MCF 10A (cell line): ENCODE measurements at regions not wholly inside any gene's neighbourhood (a gene's known extent, or its start where the extent isn't known, plus 50 kb on each side); places are given as distances from the start of the nearest gene placed in this dataset.

Experiments used
- BruUV-seq: library from RNA; stranded (reverse); fragments of 400-500 nt; replicated peaks from 2 replicates; lab custom pipeline; 2021; lab: Mats Ljungman, UMichigan
- CTCF ChIA-PET: fragments of 300-600 bp; sonication (Branson Sonifier 250); formaldehyde crosslinking; extraction: SDS; loops from one replicate; lab custom pipeline; 2021; ENCODE audit warnings: antibody characterized with exemption, inconsistent platforms; lab: Yijun Ruan, JAX
- POLR2A ChIA-PET: fragments of 300-600, 350-650 bp; sonication (Branson Sonifier 250); formaldehyde crosslinking; extraction: SDS; loops from one replicate; lab custom pipeline; 2020; ENCODE audit warnings: antibody characterized with exemption, inconsistent platforms; lab: Yijun Ruan, JAX
- DNase-seq: peaks from one replicate; pipeline ENCODE4 v3.0.0-alpha.2; 2018; ENCODE audit not compliant: unreplicated experiment
- H3K27ac Mint-ChIP-seq: one replicate; pipeline ENCODE4 v1.8.0; 2022; ENCODE audit warnings: mild to moderate bottlenecking, low read depth, mixed read lengths; ENCODE audit not compliant: unreplicated experiment
- H3K27me3 Mint-ChIP-seq: one replicate; pipeline ENCODE4 v1.8.0; 2022; ENCODE audit warnings: mixed read lengths; ENCODE audit not compliant: insufficient read depth, unreplicated experiment
- H3K36me3 Mint-ChIP-seq: one replicate; pipeline ENCODE4 v1.8.0; 2022; ENCODE audit warnings: mild to moderate bottlenecking, moderate library complexity, mixed read lengths; ENCODE audit not compliant: insufficient read depth, unreplicated experiment
- H3K4me1 Mint-ChIP-seq: one replicate; pipeline ENCODE4 v1.8.0; 2022; ENCODE audit warnings: mixed read lengths; ENCODE audit not compliant: insufficient read depth, unreplicated experiment
- H3K4me3 Mint-ChIP-seq: one replicate; pipeline ENCODE4 v1.8.0; 2022; ENCODE audit warnings: mild to moderate bottlenecking, moderate library complexity, mixed read lengths; ENCODE audit not compliant: unreplicated experiment
- H3K9me3 Mint-ChIP-seq: one replicate; pipeline ENCODE4 v1.8.0; 2022; ENCODE audit warnings: mixed read lengths; ENCODE audit not compliant: unreplicated experiment
- CTCF ChIP-seq: fragments of 200-600 bp; IDR thresholded peaks from one replicate; pipeline ENCODE4 v1.8.0; 2022; ENCODE audit warnings: antibody characterized with exemption, mild to moderate bottlenecking; ENCODE audit not compliant: unreplicated experiment
- intact Hi-C: fragments of 100-400 bp; cut with micrococcal nuclease; formaldehyde crosslinking; loops from 2 replicates; pipeline ENCODE4 v1.14.1; 2022

- H3K36me3 Mint-ChIP-seq = no peaks in the 10 kb centered on the region
- CTCF ChIA-PET = no interaction called here
- no peak for DNase-seq
- H3K4me3 Mint-ChIP-seq = no peak overlapping the region
- POLR2A ChIA-PET = interaction anchor here (0.7 to 1.1 kb wide), 2 partner anchors 27 to 50 kb away, joined by 3 read pairs; no protein-coding TSS in a partner anchor
- H3K27me3 Mint-ChIP-seq = no peaks in the 10 kb centered on the region
- no peak overlapping the region for H3K27ac Mint-ChIP-seq
- no peaks in the 10 kb centered on the region for H3K9me3 Mint-ChIP-seq
- intact Hi-C loops = no loop called here
- no peak for TF ChIP-seq CTCF
- BruUV-seq = no TSS peak
- H3K4me1 Mint-ChIP-seq = no peaks in the 10 kb centered on the region
Measured at GRCh38 chr5:3022665-3023064, 271.2 kb upstream of the IRX2 start.

- DNase-seq = no peak
- H3K27me3 Mint-ChIP-seq = no peaks in the 10 kb centered on the region
- CTCF ChIA-PET = no interaction called here
- H3K27ac Mint-ChIP-seq = no peak overlapping the region
- H3K4me1 Mint-ChIP-seq = no peaks in the 10 kb centered on the region
- TF ChIP-seq CTCF = no peak
- no peak overlapping the region for H3K4me3 Mint-ChIP-seq
- intact Hi-C loops = no loop called here
- H3K36me3 Mint-ChIP-seq = no peaks in the 10 kb centered on the region
- POLR2A ChIA-PET = no interaction called here
- H3K9me3 Mint-ChIP-seq = no peaks in the 10 kb centered on the region
- no TSS peak for BruUV-seq
Measured at GRCh38 chr5:3020426-3020825, 268.9 kb upstream of the IRX2 start.

- Mint-ChIP-seq H3K36me3 (no peaks in the 10 kb centered on the region), H3K4me1 (no peaks in the 10 kb centered on the region), H3K27ac (no peak overlapping the region), H3K9me3 (no peaks in the 10 kb centered on the region), H3K4me3 (no peak overlapping the region), H3K27me3 (no peaks in the 10 kb centered on the region)
- intact Hi-C loops = no loop called here
- TF ChIP-seq CTCF = no peak
- POLR2A ChIA-PET = interaction anchor here (0.7 kb wide), 1 partner anchor 493 kb away, joined by 3 read pairs; no protein-coding TSS in a partner anchor
- DNase-seq = no peak
- BruUV-seq = no TSS peak
- CTCF ChIA-PET = no interaction called here
Measured at GRCh38 chr5:3019045-3019444, 267.6 kb upstream of the IRX2 start.

GRCh38 chr5:3011764-3012017, 260.2 kb upstream of the IRX2 start:
- H3K4me1 Mint-ChIP-seq = peaks cover 12% of the 10 kb centered on the region
- DNase-seq = no peak
- H3K27ac Mint-ChIP-seq = peak overlapping the region; percentile 55
- intact Hi-C loops = no loop called here
- no peak for TF ChIP-seq CTCF
- POLR2A ChIA-PET = no interaction called here
- H3K27me3 Mint-ChIP-seq = no peaks in the 10 kb centered on the region
- H3K36me3 Mint-ChIP-seq = no peaks in the 10 kb centered on the region
- no peaks in the 10 kb centered on the region for H3K9me3 Mint-ChIP-seq
- CTCF ChIA-PET = no interaction called here
- BruUV-seq = no TSS peak
- H3K4me3 Mint-ChIP-seq = no peak overlapping the region
